Left lung (tissue), 4 donors: ENCODE measurements at regions not wholly inside any gene's neighbourhood (a gene's known extent, or its start where the extent isn't known, plus 50 kb on each side); places are given as distances from the start of the nearest gene placed in this dataset.

ENCODE experiments used
- ATAC-seq: fragments of 200-7000 bp; cut with Tn5 transposase; one replicate; pipeline ENCODE4 v1.9.1; 2020; ENCODE audit warnings: moderate library complexity
- DNase-seq, 4 donors: peaks; one replicate each; pipeline ENCODE4 v3.0.0-alpha.2; 2013 to 2020
- H3K27ac ChIP-seq, 2 donors: fragments of 200-600 bp; sonication (generic) in 1 of 2; one replicate each; pipeline versions ENCODE4 v1.5.0 to v1.8.0; 2020 to 2021
- H3K27me3 ChIP-seq, 2 donors: fragments of 200-600 bp; sonication (generic) in 1 of 2; one replicate each; pipeline versions ENCODE4 v1.5.0 to v1.8.0; 2020 to 2021
- H3K36me3 ChIP-seq, 2 donors: fragments of 200-600 bp; sonication (generic) in 1 of 2; one replicate each; pipeline versions ENCODE4 v1.5.0 to v1.8.0; 2020 to 2021
- H3K4me1 ChIP-seq, 2 donors: fragments of 200-600 bp; one replicate each; pipeline ENCODE4 v1.8.0; 2021
- H3K4me3 ChIP-seq, 2 donors: fragments of 200-600 bp; sonication (generic) in 1 of 2; one replicate each; pipeline versions ENCODE4 v1.5.0 to v1.8.0; 2020 to 2021; ENCODE audit warnings: mild to moderate bottlenecking in 1 of 2
- H3K9me3 ChIP-seq, 2 donors: fragments of 200-600 bp; sonication (generic) in 1 of 2; one replicate each; pipeline versions ENCODE4 v1.5.0 to v1.8.0; 2020 to 2021
- CTCF ChIP-seq, 2 donors: fragments of 200-600 bp; sonication (generic) in 1 of 2; IDR thresholded peaks; one replicate each; pipeline versions ENCODE4 v1.5.0 to v1.8.0; 2021; ENCODE audit warnings: antibody characterized with exemption in 2 of 2
- intact Hi-C, 2 donors: fragments of 100-400 bp; cut with DNase I; formaldehyde crosslinking; loops; one replicate each; pipeline versions ENCODE4 v1.11.2 to v1.14.2; 2022
- donor health status: DM: no; HTN: yes; CAD: no.
- donor health status: DM: no; HTN: no; CAD: no.

- H3K4me1 ChIP-seq: no peaks in the 10 kb centered on the region
- H3K36me3 ChIP-seq: no peaks in the 10 kb centered on the region
- no peaks in the 10 kb centered on the region for H3K27me3 ChIP-seq
- no peak overlapping the region for H3K27ac ChIP-seq
- intact Hi-C loops: no loop called here
- TF ChIP-seq CTCF (IDR thresholded peaks at IDR 0.05): no peak
- no peak overlapping the region for H3K4me3 ChIP-seq
- no peaks in the 10 kb centered on the region for H3K9me3 ChIP-seq
- ATAC-seq: no peak
- no peak for DNase-seq
Measured at GRCh38 chr5:155125551-155126095, 112.1 kb downstream of the KIF4B start.

- Histone ChIP-seq H3K4me1 (no peaks in the 10 kb centered on the region), H3K4me3 (no peak overlapping the region), H3K36me3 (no peaks in the 10 kb centered on the region), H3K9me3 (no peaks in the 10 kb centered on the region), H3K27ac (no peak overlapping the region), H3K27me3 (no peaks in the 10 kb centered on the region)
- TF ChIP-seq CTCF (IDR thresholded peaks at IDR 0.05): no peak
- ATAC-seq (no peak), DNase-seq (no peak)
- intact Hi-C loops: no loop called here
Measured at GRCh38 chr5:155126573-155126972, 113.0 kb downstream of the KIF4B start.

- no peaks in the 10 kb centered on the region for H3K27me3 ChIP-seq
- DNase-seq: no peak
- no peak overlapping the region for H3K27ac ChIP-seq
- H3K4me3 ChIP-seq: no peak overlapping the region
- no peaks in the 10 kb centered on the region for H3K9me3 ChIP-seq
- intact Hi-C loops: no loop called here
- no peak for ATAC-seq
- H3K4me1 ChIP-seq: no peaks in the 10 kb centered on the region
- TF ChIP-seq CTCF (IDR thresholded peaks at IDR 0.05): no peak
- H3K36me3 ChIP-seq: no peaks in the 10 kb centered on the region
Measured at GRCh38 chr5:155127552-155127951, 114.0 kb downstream of the KIF4B start.

- no peak for TF ChIP-seq CTCF (IDR thresholded peaks at IDR 0.05)
- no peaks in the 10 kb centered on the region for H3K36me3 ChIP-seq
- intact Hi-C loops: no loop called here
Measured at GRCh38 chr5:155128786-155129512, 115.4 kb downstream of the KIF4B start.

GRCh38 chr5:155129513-155129880 lies 115.9 kb downstream of the KIF4B start:
- Histone ChIP-seq H3K36me3 (no peaks in the 10 kb centered on the region), H3K27me3 (no peaks in the 10 kb centered on the region), H3K4me1 (no peaks in the 10 kb centered on the region), H3K27ac (no peak overlapping the region), H3K4me3 (no peak overlapping the region), H3K9me3 (no peaks in the 10 kb centered on the region)
- TF ChIP-seq CTCF (IDR thresholded peaks at IDR 0.05): no peak
- no peak for DNase-seq
- no peak for ATAC-seq
- intact Hi-C loops: no loop called here

More at GRCh38 chr5:155128786-155129512, 115.4 kb downstream of the KIF4B start:
- Histone ChIP-seq H3K27ac (no peak overlapping the region), H3K27me3 (no peaks in the 10 kb centered on the region), H3K4me3 (no peak overlapping the region), H3K4me1 (no peaks in the 10 kb centered on the region), H3K9me3 (no peaks in the 10 kb centered on the region)
- ATAC-seq (no peak), DNase-seq (no peak)
